Common myeloid progenitor, CD34-positive (primary cell): ENCODE measurements at regions not wholly inside any gene's neighbourhood (a gene's known extent, or its start where the extent isn't known, plus 50 kb on each side); places are given as distances from the start of the nearest gene placed in this dataset.

ENCODE experiments used
- CTCF ChIA-PET: fragments of 350-600 bp; sonication (Branson Sonifier 250); formaldehyde crosslinking; loops from one replicate; lab custom pipeline; 2021; ENCODE audit warnings: antibody characterized with exemption; lab: Charles Lee
- POLR2A ChIA-PET: fragments of 350-600 bp; sonication (Branson Sonifier 250); formaldehyde crosslinking; loops from one replicate; lab custom pipeline; 2021; ENCODE audit warnings: antibody characterized with exemption; lab: Charles Lee
- DNase-seq, 3 donors: peaks; one replicate each; pipeline versions ENCODE4 v3.0.0 to v3.0.0-alpha.2; 2013
- H3K27ac ChIP-seq, 2 experiments: 1 replicate in 1 of 2; 2 replicates in 1 of 2; pipeline ENCODE4 v1.7.0; 2013; ENCODE audit warnings: inconsistent platforms in 2 of 2, low read length in 2 of 2, mild to moderate bottlenecking in 2 of 2, low read depth in 1 of 2, moderate library complexity in 1 of 2; ENCODE audit not compliant: severe bottlenecking in 2 of 2, insufficient read depth in 1 of 2, poor library complexity in 1 of 2
- H3K27me3 ChIP-seq, 5 experiments: replicated peaks in 2 of 5; 1 replicate in 3 of 5; 2 replicates in 2 of 5; pipeline versions ENCODE4 v1.6.1 to v1.7.0; 2013; ENCODE audit warnings: low read length in 4 of 5, mild to moderate bottlenecking in 2 of 5, moderate library complexity in 2 of 5, inconsistent platforms in 1 of 5; ENCODE audit not compliant: insufficient read depth in 5 of 5, control insufficient read depth in 4 of 5
- H3K36me3 ChIP-seq, 4 experiments: 1 replicate in 2 of 4; 2 replicates in 2 of 4; pipeline versions ENCODE4 v1.6.1 to v1.7.0; 2013; ENCODE audit warnings: low read length in 3 of 4, control low read depth in 1 of 4, mild to moderate bottlenecking in 1 of 4; ENCODE audit not compliant: control insufficient read depth in 4 of 4, insufficient read depth in 4 of 4
- H3K4me1 ChIP-seq, 4 experiments: 1 replicate in 3 of 4; 2 replicates in 1 of 4; pipeline versions ENCODE4 v1.6.1 to v1.7.1; 2013; ENCODE audit warnings: low read length in 3 of 4, mild to moderate bottlenecking in 3 of 4, control low read depth in 1 of 4, inconsistent platforms in 1 of 4, moderate library complexity in 1 of 4; ENCODE audit not compliant: control insufficient read depth in 4 of 4, insufficient read depth in 4 of 4; ENCODE audit errors: control extremely low read depth in 1 of 4
- H3K4me3 ChIP-seq, 7 experiments: 1 replicate in 4 of 7; 2 replicates in 3 of 7; pipeline versions ENCODE4 v1.5.1 to v1.7.0; 2013; ENCODE audit warnings: mild to moderate bottlenecking in 7 of 7, low read length in 6 of 7, moderate library complexity in 6 of 7, inconsistent platforms in 2 of 7, low read depth in 2 of 7, control low read depth in 1 of 7; ENCODE audit not compliant: insufficient read depth in 4 of 7, control insufficient read depth in 1 of 7; ENCODE audit errors: extremely low read depth in 1 of 7
- H3K9me3 ChIP-seq, 5 experiments: 1 replicate in 4 of 5; 2 replicates in 1 of 5; pipeline versions ENCODE4 v1.6.1 to v1.7.1; 2013; ENCODE audit warnings: low read length in 4 of 5, mild to moderate bottlenecking in 2 of 5, inconsistent platforms in 1 of 5, low read depth in 1 of 5, moderate library complexity in 1 of 5; ENCODE audit not compliant: control insufficient read depth in 4 of 5, insufficient read depth in 2 of 5; ENCODE audit errors: control extremely low read depth in 1 of 5
- whole genome bisulfite sequencing: methylation state at CpG from one replicate; pipeline ENCODE4 v1.1.5; 2013; ENCODE audit not compliant: insufficient coverage; 5-methylcytosine and 5-hydroxymethylcytosine counted together

DNA sequence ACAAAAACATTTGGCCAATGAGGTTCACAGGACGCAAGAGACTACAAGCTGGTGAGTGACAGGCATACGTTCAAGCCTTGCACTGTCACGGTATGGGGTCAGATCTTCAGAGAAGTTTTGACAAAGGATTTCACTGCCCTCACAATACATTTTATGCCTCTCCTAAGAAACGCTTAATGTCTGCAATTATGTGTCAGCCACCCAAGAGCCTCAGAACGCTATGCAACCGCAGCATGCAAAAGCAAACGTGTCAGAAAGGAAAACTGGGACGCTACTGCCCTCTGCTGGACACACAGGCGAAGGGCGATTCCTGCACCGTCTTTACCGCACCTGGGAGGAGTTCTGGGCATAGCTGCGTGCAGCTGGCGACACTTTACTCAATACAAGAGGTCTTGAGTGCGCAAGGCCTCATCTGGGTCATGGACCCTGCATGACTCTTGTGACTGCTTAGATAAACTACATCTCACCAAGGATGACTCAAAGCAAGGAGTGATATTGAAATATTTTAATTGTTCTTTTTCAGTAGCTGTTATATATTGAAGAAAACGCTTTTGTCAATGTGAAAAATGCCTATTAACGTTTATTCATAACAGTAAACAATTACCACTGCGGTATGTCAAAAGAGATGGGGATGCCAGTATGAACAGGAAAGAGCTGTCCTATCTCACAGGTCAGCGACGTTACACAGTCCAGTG is 147.6 kb upstream of the FRG1 start:
- Histone ChIP-seq H3K9me3 (no peaks in the 10 kb centered on the region), H3K27ac (no peak overlapping the region), H3K4me3 (peak overlapping the region in 2 of 7 experiments; percentile 52 to 57), H3K27me3 (no peaks in the 10 kb centered on the region), H3K4me1 (peaks cover 0 to 8% (median 3%) of the 10 kb centered on the region in 4 experiments), H3K36me3 (no peaks in the 10 kb centered on the region)
- 18% methylated on average over 16 of the region's 20 CpGs for WGBS
- ChIA-PET POLR2A (no interaction called here), CTCF (interaction anchor here (0.7 to 3.1 kb wide), 13 partner anchors 9 to 1013 kb away, joined by 3 to 16 read pairs (median 3); no protein-coding TSS in a partner anchor)
- peak; percentile 70 to 88 (median 85) for DNase-seq

DNA sequence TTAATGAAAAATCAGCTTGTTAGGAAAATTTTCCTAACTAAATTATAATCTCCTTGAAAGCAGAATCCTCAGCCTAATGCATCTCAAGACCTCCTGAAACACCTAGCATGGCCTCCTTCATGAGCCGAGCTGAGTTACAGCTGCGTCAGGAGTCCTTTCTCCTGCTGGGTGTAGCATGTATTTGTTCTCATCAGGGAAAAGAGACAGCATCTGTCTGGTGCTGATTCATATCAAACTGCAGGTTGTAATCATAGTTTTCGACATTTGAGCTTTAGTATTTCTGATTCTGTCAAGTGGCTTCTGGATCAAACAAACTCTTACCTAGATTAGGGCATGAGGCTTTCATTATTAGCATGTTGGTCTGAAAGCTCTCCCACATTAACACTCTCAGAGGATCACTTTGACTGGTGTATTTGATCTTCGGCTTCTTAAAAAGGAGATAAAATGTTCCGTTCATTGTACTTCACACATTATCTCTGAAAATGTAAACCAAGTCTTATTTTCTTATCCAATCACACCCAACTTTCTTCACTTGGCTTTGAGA is 140.1 kb upstream of the FRG1 start:
- no peak overlapping the region for H3K4me3 ChIP-seq
- no peaks in the 10 kb centered on the region for H3K9me3 ChIP-seq
- H3K27ac ChIP-seq = no peak overlapping the region
- ChIA-PET POLR2A (no interaction called here), CTCF (interaction anchor here (1.0 to 2.8 kb wide), 2 partner anchors 8 to 1019 kb away, joined by 3 to 16 read pairs; no protein-coding TSS in a partner anchor)
- H3K36me3 ChIP-seq = no peaks in the 10 kb centered on the region
- WGBS = 100% methylated on average over 2 of the region's 5 CpGs
- no peak for DNase-seq
- no peaks in the 10 kb centered on the region for H3K4me1 ChIP-seq
- no peaks in the 10 kb centered on the region for H3K27me3 ChIP-seq

DNA sequence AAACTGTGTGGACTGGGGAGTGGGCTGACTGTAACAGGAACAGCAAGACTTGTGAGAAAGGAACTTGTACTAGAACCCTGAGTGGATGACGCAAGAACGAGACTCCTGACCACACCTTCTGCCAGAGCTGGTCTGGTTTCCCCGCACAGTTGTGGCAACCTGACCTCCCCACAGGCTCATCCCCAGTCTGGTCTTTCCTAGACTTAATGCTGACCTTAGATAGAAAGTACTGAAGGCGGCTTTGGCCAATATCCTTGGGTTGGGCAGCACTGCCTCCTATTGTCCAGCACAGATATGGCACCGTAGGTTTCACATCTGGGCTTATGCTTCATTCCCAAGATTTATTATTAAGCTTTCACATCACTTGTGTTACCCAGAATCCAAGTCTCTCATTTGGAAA is 137.8 kb upstream of the FRG1 start:
- Histone ChIP-seq H3K36me3 (no peaks in the 10 kb centered on the region), H3K27me3 (no peaks in the 10 kb centered on the region), H3K27ac (no peak overlapping the region), H3K4me3 (no peak overlapping the region), H3K9me3 (peaks cover 0 to 2% (median 0%) of the 10 kb centered on the region in 5 experiments), H3K4me1 (no peaks in the 10 kb centered on the region)
- DNase-seq = peak in 1 of 3 donors; percentile 12
- CTCF ChIA-PET = interaction anchor here (2.8 kb wide), 1 partner anchor 10 kb away, joined by 16 read pairs; no protein-coding TSS in a partner anchor
- 93% methylated on average over 4 of the region's 5 CpGs for WGBS
- POLR2A ChIA-PET = no interaction called here

DNA sequence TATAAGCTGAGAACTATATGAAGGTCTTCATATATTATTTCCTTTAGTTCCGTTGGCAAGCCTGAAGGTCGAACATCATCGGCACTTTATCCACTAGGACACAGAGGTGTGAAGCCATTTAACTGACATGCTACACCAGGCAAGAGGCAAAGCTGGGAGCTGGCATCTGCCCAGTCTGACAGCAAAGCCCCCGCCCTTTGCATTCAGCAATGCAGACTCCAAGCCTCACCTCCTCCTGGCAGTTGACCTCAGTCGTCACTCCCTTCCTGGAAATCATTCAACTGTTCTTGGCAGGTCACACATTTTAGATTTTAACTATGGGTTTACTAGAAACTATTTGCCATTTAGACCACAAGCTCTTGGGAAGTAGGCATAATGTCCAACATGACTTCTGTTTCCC is 135.8 kb upstream of the FRG1 start:
- DNase-seq = no peak
- Histone ChIP-seq H3K36me3 (no peaks in the 10 kb centered on the region), H3K4me3 (no peak overlapping the region), H3K27ac (no peak overlapping the region), H3K27me3 (no peaks in the 10 kb centered on the region), H3K4me1 (no peaks in the 10 kb centered on the region), H3K9me3 (peaks cover 0 to 2% (median 0%) of the 10 kb centered on the region in 5 experiments)
- ChIA-PET CTCF (no interaction called here), POLR2A (no interaction called here)
- WGBS = 79% methylated on average over 4 of the region's 5 CpGs

DNA sequence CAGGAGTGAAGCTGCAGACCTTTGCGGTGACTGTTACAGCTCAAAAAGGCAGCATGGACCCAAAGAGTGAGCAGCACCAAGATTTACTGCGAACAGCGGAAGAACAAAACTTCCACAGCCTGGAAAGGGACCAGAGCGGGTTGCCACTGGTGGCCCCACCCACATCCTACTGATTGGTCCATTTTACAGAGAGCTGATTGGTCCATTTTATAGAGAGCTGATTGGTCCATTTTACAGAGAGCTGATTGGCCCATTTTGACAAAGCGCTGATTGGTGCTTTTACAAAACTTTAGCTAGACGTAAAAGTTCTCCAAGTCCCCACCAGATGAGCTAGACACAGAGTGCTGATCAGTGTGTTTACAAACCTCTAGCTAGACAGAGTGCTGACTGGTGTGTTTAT is 134.2 kb upstream of the FRG1 start:
- no peak for DNase-seq
- H3K27me3 ChIP-seq = peaks cover 0 to 2% (median 0%) of the 10 kb centered on the region in 5 experiments
- WGBS = 100% methylated on average over 2 of the region's 6 CpGs
- H3K36me3 ChIP-seq = no peaks in the 10 kb centered on the region
- H3K4me3 ChIP-seq = no peak overlapping the region
- no peak overlapping the region for H3K27ac ChIP-seq
- peaks cover 0 to 2% (median 0%) of the 10 kb centered on the region in 5 experiments for H3K9me3 ChIP-seq
- no peaks in the 10 kb centered on the region for H3K4me1 ChIP-seq
- ChIA-PET CTCF (interaction anchor here (1.2 kb wide), 1 partner anchor 13 kb away, joined by 3 read pairs; no protein-coding TSS in a partner anchor), POLR2A (no interaction called here)

DNA sequence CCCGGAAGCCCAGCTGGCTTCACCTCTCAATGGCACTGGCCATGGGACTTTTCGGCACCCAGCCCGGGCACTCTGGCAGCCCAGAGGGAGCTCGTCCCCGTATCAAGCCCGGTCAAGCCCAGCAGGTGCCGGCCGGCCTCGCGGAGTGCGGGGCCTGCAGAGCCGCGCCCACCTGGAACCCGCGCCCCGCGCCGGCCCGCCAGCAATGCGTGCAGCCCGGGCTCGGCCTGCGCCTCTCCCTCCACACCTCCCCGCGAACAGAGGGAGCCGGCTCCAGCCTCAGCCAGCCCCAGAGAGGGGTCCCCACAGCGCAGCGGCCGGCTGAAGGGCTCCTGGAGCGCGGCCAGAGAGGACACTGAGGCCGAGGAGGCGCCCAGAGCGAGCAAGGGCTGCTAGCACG is 133.6 kb upstream of the FRG1 start:
- POLR2A ChIA-PET = no interaction called here
- Histone ChIP-seq H3K27ac (no peak overlapping the region), H3K4me3 (no peak overlapping the region), H3K36me3 (no peaks in the 10 kb centered on the region), H3K27me3 (peaks cover 0 to 2% (median 0%) of the 10 kb centered on the region in 5 experiments), H3K4me1 (no peaks in the 10 kb centered on the region), H3K9me3 (peaks cover 0 to 2% (median 0%) of the 10 kb centered on the region in 5 experiments)
- CTCF ChIA-PET = no interaction called here
- DNase-seq = no peak
- WGBS = 82% methylated on average over 28 of the region's 35 CpGs

DNA sequence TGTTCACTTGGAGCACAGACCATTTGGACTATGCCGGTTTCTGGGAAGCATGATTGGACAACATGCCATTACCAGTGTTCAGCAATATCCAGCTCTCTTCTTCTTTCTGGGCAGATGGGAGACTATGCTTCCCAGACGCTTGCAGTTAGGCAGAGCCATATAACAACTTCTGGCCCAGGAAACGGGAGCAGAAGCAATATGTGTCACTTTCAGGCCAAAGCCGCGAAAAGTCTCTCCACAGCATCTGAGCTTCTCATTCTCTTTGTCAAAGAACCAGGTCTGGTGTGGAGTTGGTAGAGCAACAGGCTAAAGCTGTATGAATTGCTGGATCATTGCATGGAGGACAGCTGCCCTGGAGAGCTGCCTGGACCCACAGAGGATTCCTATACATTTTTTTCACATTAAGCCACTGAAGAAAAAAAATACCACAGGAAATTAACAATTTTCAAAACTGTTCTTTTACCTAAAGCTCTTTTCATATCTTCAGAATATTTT is 131.4 kb upstream of the FRG1 start:
- Histone ChIP-seq H3K27me3 (peaks cover 0 to 2% (median 0%) of the 10 kb centered on the region in 5 experiments), H3K27ac (no peak overlapping the region), H3K9me3 (peaks cover 0 to 2% (median 0%) of the 10 kb centered on the region in 5 experiments), H3K4me1 (no peaks in the 10 kb centered on the region), H3K4me3 (no peak overlapping the region), H3K36me3 (no peaks in the 10 kb centered on the region)
- 100% methylated on average over 3 of the region's 5 CpGs for WGBS
- POLR2A ChIA-PET = interaction anchor here (0.6 kb wide), 1 partner anchor 1537 kb away, joined by 4 read pairs; no protein-coding TSS in a partner anchor
- CTCF ChIA-PET = no interaction called here
- no peak for DNase-seq
